Vagina (tissue), 2 donors: ENCODE measurements at regions not wholly inside any gene's neighbourhood (a gene's known extent, or its start where the extent isn't known, plus 50 kb on each side); places are given as distances from the start of the nearest gene placed in this dataset.

Experiments used
- POLR2A ChIP-seq, 2 donors: fragments of 450-650 bp; IDR thresholded peaks; one replicate each; pipeline ENCODE4 v1.6.1; 2017; ENCODE audit warnings: antibody characterized with exemption in 2 of 2, mild to moderate bottlenecking in 2 of 2, moderate library complexity in 2 of 2
- POLR2AphosphoS5 ChIP-seq, 2 donors: sonication (generic); formaldehyde crosslinking; IDR thresholded peaks; one replicate each; pipeline ENCODE4 v1.9.0; 2017; ENCODE audit warnings: antibody characterized with exemption in 2 of 2, mild to moderate bottlenecking in 2 of 2, low read depth in 1 of 2; ENCODE audit not compliant: insufficient read depth in 1 of 2
- TF ChIP-seq, protein P1 (sequence below), 3 experiments: fragments of 450-650 bp in 2 of 3; fragments of 200-600 bp in 1 of 3; sonication (generic) in 1 of 3; IDR thresholded peaks; one replicate each; pipeline ENCODE4 v1.5.1; 2017 to 2019; ENCODE audit warnings: antibody characterized with exemption in 3 of 3, mild to moderate bottlenecking in 2 of 3, moderate library complexity in 2 of 3

DNA sequence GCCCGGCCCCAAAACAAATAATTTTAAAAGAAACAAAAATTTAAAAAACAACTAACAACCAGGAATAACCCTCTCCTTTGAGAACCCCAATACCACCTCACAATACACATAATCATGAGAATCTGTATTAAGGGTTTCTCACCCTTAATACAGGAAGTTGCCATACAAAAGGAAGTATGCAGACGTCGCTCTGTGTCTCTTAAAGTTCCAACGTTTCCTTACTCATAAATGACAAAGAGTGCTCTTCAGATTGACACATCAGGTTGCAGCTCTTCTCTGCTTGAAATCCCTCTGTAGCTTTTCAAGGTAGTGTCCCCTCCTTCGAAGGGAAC is 73.9 kb upstream of the IRF2 start:
- TF ChIP-seq POLR2A (IDR thresholded peaks at IDR 0.05) (no peak), POLR2AphosphoS5 (IDR thresholded peaks at IDR 0.05; ENCODE audit: insufficient read depth in 1 of 2, low read depth in 1 of 2) (no peak)
- TF ChIP-seq, protein P1, sequence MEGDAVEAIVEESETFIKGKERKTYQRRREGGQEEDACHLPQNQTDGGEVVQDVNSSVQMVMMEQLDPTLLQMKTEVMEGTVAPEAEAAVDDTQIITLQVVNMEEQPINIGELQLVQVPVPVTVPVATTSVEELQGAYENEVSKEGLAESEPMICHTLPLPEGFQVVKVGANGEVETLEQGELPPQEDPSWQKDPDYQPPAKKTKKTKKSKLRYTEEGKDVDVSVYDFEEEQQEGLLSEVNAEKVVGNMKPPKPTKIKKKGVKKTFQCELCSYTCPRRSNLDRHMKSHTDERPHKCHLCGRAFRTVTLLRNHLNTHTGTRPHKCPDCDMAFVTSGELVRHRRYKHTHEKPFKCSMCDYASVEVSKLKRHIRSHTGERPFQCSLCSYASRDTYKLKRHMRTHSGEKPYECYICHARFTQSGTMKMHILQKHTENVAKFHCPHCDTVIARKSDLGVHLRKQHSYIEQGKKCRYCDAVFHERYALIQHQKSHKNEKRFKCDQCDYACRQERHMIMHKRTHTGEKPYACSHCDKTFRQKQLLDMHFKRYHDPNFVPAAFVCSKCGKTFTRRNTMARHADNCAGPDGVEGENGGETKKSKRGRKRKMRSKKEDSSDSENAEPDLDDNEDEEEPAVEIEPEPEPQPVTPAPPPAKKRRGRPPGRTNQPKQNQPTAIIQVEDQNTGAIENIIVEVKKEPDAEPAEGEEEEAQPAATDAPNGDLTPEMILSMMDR (IDR thresholded peaks at IDR 0.05) = no peak
